Activated CD8-positive, alpha-beta memory T cell treated with anti-CD3 and anti-CD28 coated beads, Interleukin-2, amount 50 U/mL, for 1 hour (primary cell): ENCODE measurements at regions not wholly inside any gene's neighbourhood (a gene's known extent, or its start where the extent isn't known, plus 50 kb on each side); places are given as distances from the start of the nearest gene placed in this dataset.
"Not testable (repeated sequence)": the region's sequence is repeated elsewhere in the genome, so short reads cannot be mapped to it uniquely, and the experiment has no call there.

ENCODE experiments used
- DNase-seq: peaks from one replicate; pipeline ENCODE4 v3.0.0-alpha.2; 2020; ENCODE audit errors: extremely low read depth

- DNase-seq: no peak
These were observed 122.0 kb downstream of the CT47B1 start for GRCh38 chrX:120753413-120754251.

DNA sequence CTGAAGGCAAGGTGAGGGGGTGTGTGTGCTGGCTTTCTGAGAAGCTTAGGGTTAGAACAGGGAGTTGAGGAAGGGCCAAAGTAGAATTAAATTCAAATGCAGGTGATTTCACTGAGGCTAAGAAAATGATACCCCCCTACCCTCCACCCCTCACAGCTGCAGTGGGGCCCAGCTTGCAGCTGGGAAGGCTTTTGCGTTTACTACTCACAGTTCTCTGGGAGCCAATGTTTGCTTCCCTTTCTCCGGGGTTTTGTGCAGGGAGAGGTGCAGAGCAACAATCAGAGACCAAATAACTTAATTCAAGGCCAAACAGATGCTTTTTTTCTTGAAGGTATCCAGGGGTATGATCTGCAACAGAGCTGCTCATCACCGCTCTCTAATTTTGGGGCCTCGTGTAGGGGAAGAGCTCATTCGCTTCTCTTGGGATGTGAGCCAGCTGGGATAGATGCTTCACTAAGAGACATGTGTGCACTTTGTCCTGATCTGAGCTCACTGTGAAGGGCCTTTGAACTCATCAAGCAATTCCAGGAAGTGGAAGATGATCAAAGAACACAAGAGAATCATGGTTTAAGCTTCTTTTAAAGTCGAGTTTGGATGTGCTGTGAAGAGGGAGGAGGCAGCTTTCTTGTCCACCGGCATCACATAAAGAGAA lies 122.7 kb upstream of the C1GALT1C1 start:
- DNase-seq: no peak

- DNase-seq: no peak
These were observed 121.8 kb upstream of the C1GALT1C1 start for GRCh38 chrX:120751683-120752082.

DNA sequence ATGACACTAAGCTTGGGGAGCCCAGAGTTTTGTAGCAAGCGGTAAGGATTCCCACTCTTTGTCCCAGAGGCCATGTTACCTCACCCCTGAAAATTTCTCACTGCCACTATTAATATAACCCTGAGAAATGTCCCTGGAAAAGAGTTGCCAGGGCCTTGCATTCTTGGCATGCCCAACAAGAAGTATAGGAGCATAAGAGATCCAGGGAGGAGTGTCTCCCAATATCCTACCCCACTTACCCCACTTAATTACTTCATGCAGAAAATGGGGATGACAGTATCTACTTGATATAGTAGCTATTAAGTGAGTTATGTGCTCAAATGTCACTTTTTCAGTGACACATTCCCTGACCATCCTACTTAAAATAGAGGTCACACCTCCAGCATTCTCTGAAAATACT lies 120.5 kb upstream of the C1GALT1C1 start:
- DNase-seq: no peak

GRCh38 chrX:120749141-120749846 lies 119.4 kb upstream of the C1GALT1C1 start:
- no peak for DNase-seq

GRCh38 chrX:120746153-120746552 lies 116.3 kb upstream of the C1GALT1C1 start:
- no peak for DNase-seq

- DNase-seq: no peak
These were observed 113.3 kb upstream of the C1GALT1C1 start for GRCh38 chrX:120742946-120743665.

DNA sequence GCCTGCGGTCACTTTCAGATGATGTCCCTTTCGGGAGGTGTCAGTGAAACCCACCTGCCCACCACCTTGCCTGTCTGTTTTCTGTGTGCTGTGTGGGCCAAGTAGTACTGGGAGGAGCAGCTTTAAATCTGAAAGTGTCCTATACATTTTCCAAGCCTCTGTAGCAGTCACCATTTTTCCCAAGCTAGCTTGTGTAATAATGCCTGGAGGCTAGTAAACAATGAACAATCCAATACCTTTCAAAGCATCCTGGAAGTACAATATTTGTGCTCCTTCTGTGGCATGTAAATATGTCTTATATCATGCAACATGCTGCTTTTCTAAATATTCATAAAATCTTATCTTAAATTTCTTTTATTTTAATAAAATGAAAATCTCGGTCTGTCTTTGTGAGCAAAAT lies 111.6 kb upstream of the C1GALT1C1 start:
- no peak for DNase-seq

GRCh38 chrX:120740072-120740471 lies 110.2 kb upstream of the C1GALT1C1 start:
- no peak for DNase-seq

- no peak for DNase-seq
These were observed 109.4 kb upstream of the C1GALT1C1 start for GRCh38 chrX:120739300-120739699.

GRCh38 chrX:120736989-120737388 lies 107.1 kb upstream of the C1GALT1C1 start:
- DNase-seq: no peak

DNA sequence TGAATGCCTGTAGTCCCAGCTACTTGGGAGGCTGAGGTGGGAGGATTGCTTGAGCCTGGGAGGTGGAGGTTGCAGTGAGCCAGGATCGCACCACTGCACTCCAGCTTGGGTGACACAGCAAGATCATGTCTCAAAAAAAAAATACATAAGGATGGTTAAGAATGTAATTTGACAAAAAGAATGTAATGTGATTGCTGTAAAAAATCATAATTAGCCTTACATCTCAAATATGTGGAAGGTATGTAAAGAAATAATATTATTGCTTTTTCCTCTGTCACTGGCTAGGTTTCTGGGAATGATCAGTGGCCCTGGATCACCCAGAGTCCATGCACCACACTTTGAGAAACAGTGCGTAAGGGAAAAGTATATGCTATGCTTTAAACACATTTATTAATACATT lies 106.1 kb upstream of the C1GALT1C1 start:
- no peak for DNase-seq

DNA sequence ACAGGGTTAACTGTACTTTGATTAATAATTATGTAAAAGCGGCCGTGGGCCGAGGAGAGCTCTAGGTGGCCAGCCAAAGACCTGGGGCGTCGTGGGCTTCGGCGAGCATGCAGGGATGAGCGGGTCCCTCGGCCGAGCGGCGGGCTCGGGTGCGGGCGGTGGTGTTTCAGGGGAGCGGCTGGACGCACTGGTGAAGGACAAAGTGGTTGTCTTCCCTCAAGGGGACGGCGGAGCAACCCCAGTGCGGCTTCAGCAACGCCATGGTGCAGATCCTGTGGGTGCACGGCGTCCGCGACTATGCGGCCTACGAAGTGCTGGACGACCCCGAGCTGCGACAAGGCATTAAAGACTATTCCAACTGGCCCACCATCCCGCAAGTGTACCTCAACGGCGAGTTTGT lies 103.0 kb upstream of the C1GALT1C1 start:
- DNase-seq: no peak

DNA sequence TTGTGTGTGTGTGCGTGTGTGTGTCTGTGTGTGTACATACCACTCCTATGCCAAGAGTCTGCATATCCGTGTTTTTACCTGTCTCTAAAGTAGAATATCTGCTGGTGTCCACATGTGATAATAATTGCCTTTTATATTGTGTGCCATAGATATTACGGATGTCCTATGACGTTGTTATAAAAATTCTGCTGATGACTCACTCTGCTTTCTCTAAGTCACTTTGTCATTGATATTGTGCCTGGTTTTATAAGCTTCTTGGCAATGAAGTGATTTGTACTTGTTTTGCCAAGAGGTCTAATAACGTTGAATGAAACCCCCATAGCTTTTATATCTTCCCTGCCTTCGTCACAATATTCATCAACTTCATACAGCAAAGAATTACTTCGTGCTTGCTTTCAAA lies 102.6 kb upstream of the C1GALT1C1 start:
- DNase-seq: no peak

DNA sequence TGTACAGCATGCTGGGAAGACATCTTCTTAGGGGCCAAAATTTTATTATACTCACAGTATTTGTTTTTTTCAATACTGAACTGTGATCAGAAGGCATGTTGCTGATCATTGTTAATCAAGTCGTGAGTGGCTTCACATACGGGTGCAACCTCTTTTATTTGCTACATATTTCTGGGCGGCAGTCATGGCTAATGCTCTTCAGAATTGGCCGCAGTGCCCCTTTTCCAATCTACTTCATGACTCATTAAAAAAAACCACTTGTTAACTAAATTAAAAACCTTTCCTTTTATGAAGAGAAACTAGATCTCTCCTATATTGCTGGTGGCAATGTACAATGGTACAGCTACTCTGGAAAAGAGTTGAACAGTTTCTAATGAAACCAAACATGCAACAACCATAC lies 101.5 kb upstream of the C1GALT1C1 start:
- no peak for DNase-seq

GRCh38 chrX:120729506-120730255 lies 99.8 kb upstream of the C1GALT1C1 start:
- DNase-seq: not testable (repeated sequence)

GRCh38 chrX:120727911-120728310 lies 98.1 kb upstream of the C1GALT1C1 start:
- DNase-seq: no peak

GRCh38 chrX:120727452-120727851 lies 97.6 kb upstream of the C1GALT1C1 start:
- no peak for DNase-seq

DNA sequence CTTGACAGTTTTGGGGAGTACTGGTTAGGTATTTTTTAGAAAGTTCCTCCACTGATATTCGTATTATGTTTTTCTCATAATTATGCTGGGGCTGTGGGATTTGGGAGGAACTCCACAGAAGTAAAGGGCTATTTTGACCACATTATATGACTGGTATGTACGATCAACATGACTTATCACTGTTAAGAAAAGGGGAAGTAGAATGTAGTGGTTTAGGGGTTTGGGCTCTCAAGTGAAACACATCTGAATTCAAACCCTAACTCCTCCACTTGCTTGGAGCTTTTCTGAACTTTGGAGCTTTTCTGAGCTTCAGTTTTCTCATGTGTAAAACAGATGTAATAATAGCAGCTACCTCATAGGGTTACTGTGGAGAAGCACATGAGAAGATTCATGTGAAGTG lies 96.4 kb upstream of the C1GALT1C1 start:
- no peak for DNase-seq

- DNase-seq: no peak
These were observed 96.0 kb upstream of the C1GALT1C1 start for GRCh38 chrX:120725874-120726273.

- DNase-seq: no peak
These were observed 89.8 kb upstream of the C1GALT1C1 start for GRCh38 chrX:120719622-120720021.
